MM.1S (cell line): ENCODE measurements at regions not wholly inside any gene's neighbourhood (a gene's known extent, or its start where the extent isn't known, plus 50 kb on each side); places are given as distances from the start of the nearest gene placed in this dataset.

Experiments
- EZH2 ChIP-seq: fragments of 300-600 bp; sonication (generic); optimal IDR thresholded peaks from 2 replicates; pipeline ENCODE3; 2017; ENCODE audit warnings: low read depth, mild to moderate bottlenecking, antibody characterized with exemption, low read length, mixed read lengths
- EZH2phosphoT487 ChIP-seq: fragments of 300-600 bp; sonication (generic); IDR thresholded peaks from 2 replicates; pipeline ENCODE4 v1.6.1; 2018; ENCODE audit warnings: antibody characterized with exemption, low read length
- TF ChIP-seq, protein P1 (sequence below): fragments of 300-600 bp; sonication (generic); IDR thresholded peaks from 2 replicates; pipeline ENCODE4 v1.5.1; 2016; ENCODE audit warnings: antibody characterized with exemption, low read length, mixed read lengths

DNA sequence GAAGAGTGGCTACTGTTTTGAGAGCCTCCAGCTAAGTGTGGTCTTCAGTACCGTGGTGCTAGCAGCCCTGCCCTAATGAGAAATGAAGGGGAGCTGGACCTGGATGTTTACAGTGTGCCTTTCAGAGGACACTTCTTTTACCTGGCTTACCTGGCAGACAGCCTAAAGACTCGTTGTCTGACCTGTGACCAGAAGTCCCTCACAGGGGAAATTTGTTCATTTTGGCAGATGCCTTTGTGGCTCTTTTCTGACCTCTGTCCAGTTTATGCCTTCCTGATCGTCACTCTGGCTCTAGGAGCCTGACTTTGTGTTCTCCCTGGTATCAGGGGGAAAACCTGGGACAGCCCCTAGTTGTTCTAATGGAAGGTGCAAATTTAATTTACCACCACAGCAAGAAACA, 475.1 kb downstream of the DMRTA1 start:
- TF ChIP-seq EZH2, result no peak
- TF ChIP-seq, protein P1, sequence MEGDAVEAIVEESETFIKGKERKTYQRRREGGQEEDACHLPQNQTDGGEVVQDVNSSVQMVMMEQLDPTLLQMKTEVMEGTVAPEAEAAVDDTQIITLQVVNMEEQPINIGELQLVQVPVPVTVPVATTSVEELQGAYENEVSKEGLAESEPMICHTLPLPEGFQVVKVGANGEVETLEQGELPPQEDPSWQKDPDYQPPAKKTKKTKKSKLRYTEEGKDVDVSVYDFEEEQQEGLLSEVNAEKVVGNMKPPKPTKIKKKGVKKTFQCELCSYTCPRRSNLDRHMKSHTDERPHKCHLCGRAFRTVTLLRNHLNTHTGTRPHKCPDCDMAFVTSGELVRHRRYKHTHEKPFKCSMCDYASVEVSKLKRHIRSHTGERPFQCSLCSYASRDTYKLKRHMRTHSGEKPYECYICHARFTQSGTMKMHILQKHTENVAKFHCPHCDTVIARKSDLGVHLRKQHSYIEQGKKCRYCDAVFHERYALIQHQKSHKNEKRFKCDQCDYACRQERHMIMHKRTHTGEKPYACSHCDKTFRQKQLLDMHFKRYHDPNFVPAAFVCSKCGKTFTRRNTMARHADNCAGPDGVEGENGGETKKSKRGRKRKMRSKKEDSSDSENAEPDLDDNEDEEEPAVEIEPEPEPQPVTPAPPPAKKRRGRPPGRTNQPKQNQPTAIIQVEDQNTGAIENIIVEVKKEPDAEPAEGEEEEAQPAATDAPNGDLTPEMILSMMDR, result no peak
- no peak for TF ChIP-seq EZH2phosphoT487
